HCT116 (cell line): ENCODE measurements at regions not wholly inside any gene's neighbourhood (a gene's known extent, or its start where the extent isn't known, plus 50 kb on each side); places are given as distances from the start of the nearest gene placed in this dataset.

Experiments used
- ATAC-seq: fragments of 200-7000 bp; cut with Tn5 transposase; 2 replicates; pipeline ENCODE4 v1.9.1; 2020; ENCODE audit warnings: mild to moderate bottlenecking, moderate library complexity
- BruUV-seq: library from RNA; stranded (reverse); fragments of 400-500 nt; replicated peaks from 2 replicates; lab custom pipeline; 2021; lab: Mats Ljungman, UMichigan
- CTCF ChIA-PET: fragments of 300-600 bp; sonication (Branson Sonifier 250); formaldehyde crosslinking; loops from one replicate; lab custom pipeline; 2021; ENCODE audit warnings: antibody characterized with exemption; lab: Charles Lee
- POLR2A ChIA-PET: fragments of 300-600, 350-600 bp; sonication (Branson Sonifier 250); formaldehyde crosslinking; loops from one replicate; lab custom pipeline; 2021; ENCODE audit warnings: antibody characterized with exemption; lab: Charles Lee
- RAD21 ChIA-PET, 2 experiments: fragments of 300-600 bp; sonication (Branson Sonifier 250); formaldehyde crosslinking; loops; one replicate each; lab custom pipeline; 2023; ENCODE audit warnings: low total read pairs in 2 of 2; ENCODE audit not compliant: uncharacterized antibody in 2 of 2, unreplicated experiment in 2 of 2, low non-redundant PET in 1 of 2; lab: Charles Lee
- DNase-seq: peaks from one replicate; pipeline ENCODE4 v3.0.0-alpha.2; 2010; ENCODE audit warnings: low read depth, low spot score
- H2AFZ ChIP-seq: fragments of 200-600 bp; shearing (Covaris generic), sonication (generic); 2 replicates; pipeline ENCODE4 v1.6.1; 2017; ENCODE audit warnings: low read depth, mixed run types, mixed read lengths, antibody characterized with exemption, low read length; ENCODE audit not compliant: poor library complexity, severe bottlenecking
- H3K27ac ChIP-seq: 2 replicates; pipeline ENCODE4 v1.5.1; 2012; ENCODE audit warnings: low read depth, low read length
- H3K27me3 ChIP-seq: fragments of 200-600 bp; sonication (generic); 2 replicates; pipeline ENCODE4 v1.6.1; 2016; ENCODE audit warnings: mixed run types, low read length, mixed read lengths; ENCODE audit not compliant: insufficient read depth
- H3K36me3 ChIP-seq, 2 experiments: fragments of 200-500 bp in 1 of 2; fragments of 200-600 bp in 1 of 2; sonication (Bioruptor generic) in 1 of 2; sonication (generic) in 1 of 2; 2 replicates each; pipeline versions ENCODE4 v1.5.1 to v1.6.1; 2014 to 2016; ENCODE audit warnings: low read length in 2 of 2, inconsistent platforms in 1 of 2, mixed read lengths in 1 of 2, mixed run types in 1 of 2; ENCODE audit not compliant: insufficient read depth in 2 of 2, control insufficient read depth in 1 of 2
- H3K4me1 ChIP-seq, 2 experiments: fragments of 200-600 bp in 1 of 2; sonication (generic) in 1 of 2; 2 replicates each; pipeline versions ENCODE4 v1.5.1 to v1.6.1; 2012 to 2017; ENCODE audit warnings: low read length in 2 of 2, inconsistent platforms in 1 of 2, mild to moderate bottlenecking in 1 of 2, mixed read lengths in 1 of 2, mixed run types in 1 of 2, moderate library complexity in 1 of 2; ENCODE audit not compliant: insufficient read depth in 2 of 2, control insufficient read depth in 1 of 2
- H3K4me2 ChIP-seq: fragments of 200-600 bp; sonication (generic); 2 replicates; pipeline ENCODE4 v1.6.1; 2017; ENCODE audit warnings: mixed run types, low read length, mixed read lengths
- H3K4me3 ChIP-seq, 2 experiments: fragments of 200-600 bp in 1 of 2; sonication (generic) in 1 of 2; replicated peaks in 1 of 2; 2 replicates each; pipeline ENCODE4 v1.5.1; 2011 to 2016; ENCODE audit warnings: low read length in 2 of 2, control low read depth in 1 of 2, low read depth in 1 of 2, mild to moderate bottlenecking in 1 of 2, mixed read lengths in 1 of 2, mixed run types in 1 of 2
- H3K79me2 ChIP-seq: fragments of 200-600 bp; sonication (generic); 2 replicates; pipeline ENCODE4 v1.6.1; 2017; ENCODE audit warnings: mild to moderate bottlenecking, mixed run types, low read length, moderate library complexity, mixed read lengths; ENCODE audit not compliant: insufficient read depth
- H3K9ac ChIP-seq: fragments of 200-600 bp; sonication (generic); 2 replicates; pipeline ENCODE4 v1.6.1; 2016; ENCODE audit warnings: low read length, mixed read lengths
- H3K9me2 ChIP-seq: fragments of 200-600 bp; sonication (generic), shearing (Covaris generic); 2 replicates; pipeline ENCODE4 v1.6.1; 2017; ENCODE audit warnings: mixed run types, mild to moderate bottlenecking, moderate library complexity; ENCODE audit not compliant: insufficient read depth
- H3K9me3 ChIP-seq, 2 experiments: fragments of 200-500 bp in 1 of 2; fragments of 200-600 bp in 1 of 2; sonication (Bioruptor generic) in 1 of 2; sonication (generic) in 1 of 2; 2 replicates each; pipeline ENCODE4 v1.6.1; 2014 to 2017; ENCODE audit warnings: low read length in 2 of 2, mixed read lengths in 2 of 2, inconsistent platforms in 1 of 2, low read depth in 1 of 2, mild to moderate bottlenecking in 1 of 2, mixed run types in 1 of 2, moderate library complexity in 1 of 2; ENCODE audit not compliant: control insufficient read depth in 1 of 2, insufficient read depth in 1 of 2
- H4K20me1 ChIP-seq: fragments of 200-600 bp; sonication (generic), shearing (Covaris generic); 2 replicates; pipeline ENCODE4 v1.6.1; 2017; ENCODE audit warnings: mixed run types, mild to moderate bottlenecking, moderate library complexity; ENCODE audit not compliant: insufficient read depth
- ATF3 ChIP-seq: IDR thresholded peaks from 2 replicates; pipeline ENCODE4 v1.6.1; 2012
- CBX3 ChIP-seq: IDR thresholded peaks from 2 replicates; pipeline ENCODE4 v1.6.1; 2012; ENCODE audit warnings: low read depth
- CEBPB ChIP-seq: IDR thresholded peaks from 2 replicates; pipeline ENCODE4 v1.6.1; 2012; ENCODE audit warnings: low read depth
- CTCF ChIP-seq, 3 experiments: fragments of 200-600 bp in 1 of 3; sonication (generic) in 1 of 3; IDR thresholded peaks in 2 of 3; conservative IDR thresholded peaks in 1 of 3; 2 replicates each; pipeline ENCODE4 v1.5.1; 2012 to 2017; ENCODE audit warnings: low read depth in 2 of 3, low read length in 2 of 3, antibody characterized with exemption in 1 of 3, borderline replicate concordance in 1 of 3, control low read depth in 1 of 3, mild to moderate bottlenecking in 1 of 3, mixed read lengths in 1 of 3, mixed run types in 1 of 3, moderate library complexity in 1 of 3; ENCODE audit not compliant: insufficient read depth in 1 of 3
- EGR1 ChIP-seq: IDR thresholded peaks from 2 replicates; pipeline ENCODE4 v1.6.1; 2012; ENCODE audit warnings: low read depth
- ELF1 ChIP-seq: IDR thresholded peaks from 2 replicates; pipeline ENCODE4 v1.6.1; 2012; ENCODE audit warnings: low read depth, borderline replicate concordance
- JUND ChIP-seq: IDR thresholded peaks from 2 replicates; pipeline ENCODE4 v1.6.1; 2012
- POLR2A ChIP-seq: IDR thresholded peaks from 2 replicates; pipeline ENCODE4 v1.7.0; 2011; ENCODE audit warnings: borderline replicate concordance; ENCODE audit not compliant: insufficient read depth, insufficient read length; ENCODE audit errors: extremely low read depth
- POLR2AphosphoS5 ChIP-seq: IDR thresholded peaks from 2 replicates; pipeline ENCODE4 v1.6.1; 2011; ENCODE audit warnings: mild to moderate bottlenecking, low read depth, low read length, moderate library complexity
- REST ChIP-seq: IDR thresholded peaks from 2 replicates; pipeline ENCODE4 v1.6.1; 2012; ENCODE audit warnings: low read depth
- SIN3A ChIP-seq: IDR thresholded peaks from 2 replicates; pipeline ENCODE4 v1.6.1; 2012; ENCODE audit warnings: low read depth
- SP1 ChIP-seq: IDR thresholded peaks from 2 replicates; pipeline ENCODE4 v1.6.1; 2012; ENCODE audit warnings: low read depth
- SRF ChIP-seq: IDR thresholded peaks from 2 replicates; pipeline ENCODE4 v1.6.1; 2012; ENCODE audit warnings: low read depth
- TCF7L2 ChIP-seq: IDR thresholded peaks from 2 replicates; pipeline ENCODE4 v1.7.0; 2011; ENCODE audit warnings: borderline replicate concordance, inconsistent platforms; ENCODE audit not compliant: insufficient read depth, insufficient read length; ENCODE audit errors: extremely low read depth
- YY1 ChIP-seq: IDR thresholded peaks from 2 replicates; pipeline ENCODE4 v1.6.1; 2011; ENCODE audit warnings: low read length, low read depth, moderate library complexity, mild to moderate bottlenecking; ENCODE audit not compliant: insufficient replicate concordance; ENCODE audit errors: extremely low read depth
- ZBTB33 ChIP-seq: IDR thresholded peaks from 2 replicates; pipeline ENCODE4 v1.6.1; 2011; ENCODE audit warnings: mild to moderate bottlenecking, low read length, moderate library complexity; ENCODE audit not compliant: insufficient replicate concordance; ENCODE audit errors: extremely low read depth
- ZFX ChIP-seq: fragments of 450-650 bp; IDR thresholded peaks from 2 replicates; pipeline ENCODE4 v1.6.1; 2017
- ZNF274 ChIP-seq: fragments of 200-500 bp; sonication (Bioruptor generic); IDR thresholded peaks from 2 replicates; pipeline ENCODE4 v1.6.1; 2014; ENCODE audit warnings: mild to moderate bottlenecking, low read depth, low read length, inconsistent platforms
- intact Hi-C: fragments of 100-400 bp; cut with micrococcal nuclease; formaldehyde crosslinking; loops from 2 replicates; pipeline ENCODE4 v1.10.0; 2022
- TF ChIP-seq, protein P1 (sequence below): IDR thresholded peaks from 2 replicates; pipeline ENCODE4 v1.6.1; 2012

DNA sequence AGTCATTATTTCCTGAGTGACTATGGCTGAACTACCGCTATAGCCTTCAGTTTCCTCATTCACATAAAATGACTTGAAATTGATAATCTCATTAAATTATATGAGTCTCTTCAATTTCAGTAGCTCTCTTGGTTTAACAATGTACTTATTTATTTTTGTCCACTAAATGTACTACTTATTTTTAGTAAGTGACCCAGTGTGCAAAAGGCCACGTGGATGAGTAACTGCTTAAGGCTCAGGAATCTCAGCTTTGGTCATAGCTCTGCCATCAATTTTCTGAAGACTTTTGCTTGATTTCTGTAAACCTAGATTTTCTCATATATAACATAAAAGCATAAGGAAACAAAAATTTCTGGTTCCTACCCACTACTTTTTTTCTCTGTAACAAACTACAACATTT, 1132.9 kb upstream of the CDH8 start:
- no peak for TF ChIP-seq ZFX
- no peak for TF ChIP-seq ATF3
- no peak for TF ChIP-seq CTCF (IDR thresholded peaks at IDR 0.05 in 2 of 3, conservative IDR thresholded peaks at IDR 0.05 in 1 of 3; ENCODE audit: borderline replicate concordance in 1 of 3, insufficient read depth in 1 of 3, low read depth in 2 of 3, low read length in 2 of 3)
- no peak for TF ChIP-seq POLR2AphosphoS5
- no peak for TF ChIP-seq YY1
- no peak for TF ChIP-seq SP1
- TF ChIP-seq ZNF274: no peak
- TF ChIP-seq EGR1: no peak
- no peak for TF ChIP-seq ELF1
- no peak for TF ChIP-seq SIN3A
- no peak for TF ChIP-seq SRF
- TF ChIP-seq JUND: no peak
- TF ChIP-seq REST: no peak
- no peak for TF ChIP-seq POLR2A
- TF ChIP-seq, protein P1, sequence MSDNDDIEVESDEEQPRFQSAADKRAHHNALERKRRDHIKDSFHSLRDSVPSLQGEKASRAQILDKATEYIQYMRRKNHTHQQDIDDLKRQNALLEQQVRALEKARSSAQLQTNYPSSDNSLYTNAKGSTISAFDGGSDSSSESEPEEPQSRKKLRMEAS: no peak
- TF ChIP-seq TCF7L2: no peak
- TF ChIP-seq ZBTB33: no peak
- TF ChIP-seq CBX3: no peak
- TF ChIP-seq CEBPB: no peak
- H3K27me3 ChIP-seq: no peaks in the 10 kb centered on the region
- no peaks in the 10 kb centered on the region for H4K20me1 ChIP-seq
- POLR2A ChIA-PET: no interaction called here
- H3K9me3 ChIP-seq: peaks cover 3 to 23% of the 10 kb centered on the region in 2 experiments; a peak in 2 of 4 replicates
- H3K79me2 ChIP-seq: no peaks in the 10 kb centered on the region
- DNase-seq: no peak
- H3K36me3 ChIP-seq: no peaks in the 10 kb centered on the region
- no peak overlapping the region for H2AFZ ChIP-seq
- H3K4me2 ChIP-seq: no peak overlapping the region
- H3K4me3 ChIP-seq: no peak overlapping the region
- no peak for ATAC-seq
- H3K9me2 ChIP-seq: no peaks in the 10 kb centered on the region
- H3K4me1 ChIP-seq: no peaks in the 10 kb centered on the region
- no peak overlapping the region for H3K27ac ChIP-seq
- no peak overlapping the region for H3K9ac ChIP-seq
- CTCF ChIA-PET: no interaction called here
- RAD21 ChIA-PET: no interaction called here
- intact Hi-C loops: no loop called here
- BruUV-seq: no TSS peak
